Fibroblast of peridontal ligament (primary cell): ENCODE measurements at regions not wholly inside any gene's neighbourhood (a gene's known extent, or its start where the extent isn't known, plus 50 kb on each side); places are given as distances from the start of the nearest gene placed in this dataset.
A peak's percentile ranks its signal among the peaks of the same experiment; 100 is the strongest.

Source experiments
- DNase-seq: peaks from one replicate; pipeline ENCODE4 v3.0.0-alpha.2; 2010; ENCODE audit errors: extremely low read depth

DNA sequence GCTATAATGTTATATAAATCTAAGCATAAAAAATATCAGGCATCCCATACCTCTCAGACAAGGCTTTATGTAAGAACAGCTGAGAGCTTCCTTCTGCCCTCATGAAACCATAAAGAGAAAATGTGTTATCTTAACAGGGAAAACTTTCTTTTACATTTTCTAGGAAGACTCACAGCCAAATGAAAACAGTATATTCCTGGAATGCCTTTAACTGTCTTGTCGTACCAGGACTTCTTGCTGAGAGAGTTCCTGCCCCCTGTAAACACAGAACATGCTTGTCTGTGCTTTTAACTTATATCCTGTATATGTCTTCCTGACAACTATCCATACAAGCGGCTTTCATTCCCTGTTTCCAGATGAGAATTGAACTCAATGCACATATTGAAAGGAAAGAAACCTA, 64.8 kb upstream of the AHR start:
- DNase-seq, result no peak

GRCh38 chr7:17234030-17234397, 64.4 kb upstream of the AHR start:
- DNase-seq, result no peak

GRCh38 chr7:17234398-17235031, 63.9 kb upstream of the AHR start:
- peak; percentile 95 for DNase-seq

- DNase-seq, result no peak
Measured at GRCh38 chr7:17236171-17236570, 62.3 kb upstream of the AHR start.

- peak; percentile 39 for DNase-seq
Measured at GRCh38 chr7:17236603-17237002, 61.8 kb upstream of the AHR start.

DNA sequence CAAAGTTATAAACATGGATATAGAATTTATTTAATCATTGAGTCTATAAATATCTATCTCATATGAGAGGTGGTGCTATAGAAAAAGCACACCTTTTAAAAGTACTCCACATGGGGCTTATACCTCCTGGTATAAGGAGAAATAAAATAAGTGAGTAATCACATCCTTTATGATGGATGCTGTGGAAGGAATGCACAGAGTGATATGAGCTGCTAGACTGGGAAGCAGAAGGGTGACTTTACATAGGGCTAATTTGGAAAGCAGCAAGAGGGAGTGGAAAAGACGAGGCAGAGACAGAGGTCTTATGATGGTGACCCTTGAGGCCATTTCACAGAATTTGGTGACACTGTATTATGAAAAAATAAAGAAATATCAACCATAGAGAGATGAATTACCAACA, 59.4 kb upstream of the AHR start:
- DNase-seq, result no peak

GRCh38 chr7:17239683-17240521, 58.5 kb upstream of the AHR start:
- peak; percentile 76 for DNase-seq

DNA sequence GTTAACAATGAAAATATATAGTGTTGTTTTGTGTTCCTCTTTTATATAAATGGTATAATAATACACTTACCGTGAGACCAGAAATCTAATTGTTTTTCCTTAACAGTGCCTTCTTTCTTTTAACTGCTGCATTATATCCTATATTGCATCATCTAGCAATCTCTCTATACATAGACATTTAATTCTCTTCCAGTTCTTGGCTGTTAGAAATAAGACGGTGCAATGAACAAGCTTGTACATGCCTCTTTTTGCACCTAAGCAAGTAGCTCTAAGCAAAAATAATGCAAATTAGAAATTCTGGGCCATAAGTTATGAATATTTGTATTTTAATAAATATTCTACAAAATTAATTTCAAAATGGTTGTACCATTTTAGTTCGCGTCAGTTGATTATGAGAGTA, 55.9 kb upstream of the AHR start:
- DNase-seq, result no peak

DNA sequence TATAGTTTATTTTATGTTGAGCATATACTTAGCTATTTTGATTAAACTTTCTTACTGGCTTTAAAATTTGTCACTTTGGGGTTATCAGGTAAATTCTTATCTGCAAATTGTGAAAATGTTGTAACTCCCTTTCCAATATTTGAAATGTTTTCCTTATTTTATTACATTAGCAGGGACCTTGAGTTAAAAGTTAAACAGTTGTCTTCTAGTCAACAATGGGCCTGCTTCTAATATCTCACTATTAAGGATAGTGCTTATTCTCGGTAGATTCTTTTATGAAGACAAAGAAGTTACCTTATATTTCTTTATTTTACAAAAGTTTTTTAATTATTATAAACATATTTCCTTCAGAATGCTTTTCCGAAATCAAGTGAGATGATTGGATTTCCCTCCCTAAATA, 53.7 kb upstream of the AHR start:
- DNase-seq, result no peak

DNA sequence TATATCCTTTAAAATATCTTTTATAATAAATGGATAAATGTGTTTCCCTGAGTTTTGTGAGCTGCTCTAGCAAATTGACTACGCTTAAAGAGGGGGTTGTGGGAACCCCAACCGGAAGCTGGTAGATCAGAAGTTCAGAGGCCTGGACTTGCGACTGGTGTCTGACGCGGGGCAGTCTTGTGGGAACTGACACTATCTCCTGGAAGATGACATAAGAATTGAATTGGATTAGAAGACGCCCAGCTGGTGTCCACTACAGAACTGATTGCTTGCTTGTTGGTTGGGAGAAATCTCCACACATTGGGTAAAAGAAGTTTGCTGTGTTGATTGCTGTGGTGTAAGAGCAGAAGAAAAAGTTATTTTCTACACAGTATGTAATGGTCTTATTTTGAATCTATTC, 51.1 kb upstream of the AHR start:
- no peak for DNase-seq

- DNase-seq, result no peak
Measured at GRCh38 chr7:17248527-17248926, 49.9 kb upstream of the AHR start.
